ENCODE measurements at regions not wholly inside any gene's neighbourhood (a gene's known extent, or its start where the extent isn't known, plus 50 kb on each side); places are given as distances from the start of the nearest gene placed in this dataset.

GRCh38 chr1:38118976-38119375 is 72.4 kb upstream of the POU3F1 start:
- DNase-seq (ENCODE audit: low read depth) = no peak
- no peak overlapping the region for H3K4me3 ChIP-seq (ENCODE audit: low read depth, low read length)
- TF ChIP-seq CTCF (IDR thresholded peaks at IDR 0.05; ENCODE audit: insufficient read depth, low read depth, low read length, missing control alignments) = no peak

GRCh38 chr1:38117444-38117887 is 70.9 kb upstream of the POU3F1 start:
- no peak for TF ChIP-seq CTCF (IDR thresholded peaks at IDR 0.05; ENCODE audit: insufficient read depth, low read depth, low read length, missing control alignments)
- H3K4me3 ChIP-seq (ENCODE audit: low read depth, low read length) = no peak overlapping the region
- DNase-seq (ENCODE audit: low read depth) = no peak

- no peak for TF ChIP-seq CTCF (IDR thresholded peaks at IDR 0.05; ENCODE audit: insufficient read depth, low read depth, low read length, missing control alignments)
- no peak for DNase-seq (ENCODE audit: low read depth)
- H3K4me3 ChIP-seq (ENCODE audit: low read depth, low read length) = no peak overlapping the region
Measured at GRCh38 chr1:38115682-38116202, 69.1 kb upstream of the POU3F1 start.

GRCh38 chr1:38115226-38115625 is 68.6 kb upstream of the POU3F1 start:
- no peak for TF ChIP-seq CTCF (IDR thresholded peaks at IDR 0.05; ENCODE audit: insufficient read depth, low read depth, low read length, missing control alignments)

GRCh38 chr1:38114241-38115026 is 67.8 kb upstream of the POU3F1 start:
- no peak for DNase-seq (ENCODE audit: low read depth)
- no peak for TF ChIP-seq CTCF (IDR thresholded peaks at IDR 0.05; ENCODE audit: insufficient read depth, low read depth, low read length, missing control alignments)
- H3K4me3 ChIP-seq (ENCODE audit: low read depth, low read length) = no peak overlapping the region

More at GRCh38 chr1:38115226-38115625, 68.6 kb upstream of the POU3F1 start:
- no peak overlapping the region for H3K4me3 ChIP-seq (ENCODE audit: low read depth, low read length)
- DNase-seq (ENCODE audit: low read depth) = no peak

GRCh38 chr1:38113159-38113666 is 66.6 kb upstream of the POU3F1 start:
- DNase-seq (ENCODE audit: low read depth) = no peak
- TF ChIP-seq CTCF (IDR thresholded peaks at IDR 0.05; ENCODE audit: insufficient read depth, low read depth, low read length, missing control alignments) = no peak

More at GRCh38 chr1:38113159-38113666, 66.6 kb upstream of the POU3F1 start:
- H3K4me3 ChIP-seq (ENCODE audit: low read depth, low read length) = no peak overlapping the region

Data from GM12865 (cell line).